Hepatocyte (in vitro differentiated cells): ENCODE measurements at regions not wholly inside any gene's neighbourhood (a gene's known extent, or its start where the extent isn't known, plus 50 kb on each side); places are given as distances from the start of the nearest gene placed in this dataset.

Experiments
- EZH2 ChIP-seq: fragments of 200-600 bp; sonication (generic); IDR thresholded peaks from 2 replicates; pipeline ENCODE4 v1.6.1; 2016; ENCODE audit warnings: antibody characterized with exemption, mild to moderate bottlenecking, borderline replicate concordance
- TF ChIP-seq, protein P1 (sequence below): fragments of 200-600 bp; sonication (generic); IDR thresholded peaks from 2 replicates; pipeline ENCODE4 v1.5.1; 2016; ENCODE audit warnings: antibody characterized with exemption, mild to moderate bottlenecking; ENCODE audit not compliant: poor library complexity

GRCh38 chr1:81408419-81408818 is 392.3 kb upstream of the ADGRL2 start:
- TF ChIP-seq, protein P1, sequence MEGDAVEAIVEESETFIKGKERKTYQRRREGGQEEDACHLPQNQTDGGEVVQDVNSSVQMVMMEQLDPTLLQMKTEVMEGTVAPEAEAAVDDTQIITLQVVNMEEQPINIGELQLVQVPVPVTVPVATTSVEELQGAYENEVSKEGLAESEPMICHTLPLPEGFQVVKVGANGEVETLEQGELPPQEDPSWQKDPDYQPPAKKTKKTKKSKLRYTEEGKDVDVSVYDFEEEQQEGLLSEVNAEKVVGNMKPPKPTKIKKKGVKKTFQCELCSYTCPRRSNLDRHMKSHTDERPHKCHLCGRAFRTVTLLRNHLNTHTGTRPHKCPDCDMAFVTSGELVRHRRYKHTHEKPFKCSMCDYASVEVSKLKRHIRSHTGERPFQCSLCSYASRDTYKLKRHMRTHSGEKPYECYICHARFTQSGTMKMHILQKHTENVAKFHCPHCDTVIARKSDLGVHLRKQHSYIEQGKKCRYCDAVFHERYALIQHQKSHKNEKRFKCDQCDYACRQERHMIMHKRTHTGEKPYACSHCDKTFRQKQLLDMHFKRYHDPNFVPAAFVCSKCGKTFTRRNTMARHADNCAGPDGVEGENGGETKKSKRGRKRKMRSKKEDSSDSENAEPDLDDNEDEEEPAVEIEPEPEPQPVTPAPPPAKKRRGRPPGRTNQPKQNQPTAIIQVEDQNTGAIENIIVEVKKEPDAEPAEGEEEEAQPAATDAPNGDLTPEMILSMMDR = no peak
- TF ChIP-seq EZH2 = no peak
